ENCODE measurements at regions not wholly inside any gene's neighbourhood (a gene's known extent, or its start where the extent isn't known, plus 50 kb on each side); places are given as distances from the start of the nearest gene placed in this dataset.

DNA sequence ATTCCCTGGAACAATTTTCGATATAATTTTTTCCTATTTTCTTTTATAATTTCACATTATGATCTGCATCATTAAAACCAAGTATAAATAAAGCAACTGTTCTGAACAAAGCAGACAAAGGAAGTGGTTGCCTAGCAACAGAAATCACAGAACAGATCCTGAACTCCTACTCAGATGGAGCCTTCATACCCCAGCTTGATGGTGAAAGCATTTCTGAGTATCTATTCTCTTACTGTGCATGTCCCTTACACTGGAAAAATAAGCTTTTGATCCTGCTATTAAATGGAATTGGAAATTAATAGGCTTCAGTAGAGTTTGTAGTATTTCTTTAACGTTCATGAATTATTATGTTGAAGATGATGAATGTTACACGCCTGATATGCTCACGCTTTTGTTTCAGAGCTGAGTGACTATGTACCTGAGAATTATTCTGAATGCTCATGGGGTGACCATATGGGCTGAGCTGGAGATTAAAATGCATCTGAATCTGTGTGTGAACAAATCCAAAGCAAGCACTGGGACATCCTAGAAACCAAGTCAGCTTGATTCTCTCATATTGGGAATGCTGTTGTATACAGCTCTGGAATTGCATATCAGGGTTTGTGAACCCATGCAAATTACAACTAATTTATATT is 254.0 kb downstream of the KCNJ3 start:
- TF ChIP-seq CTCF (IDR thresholded peaks at IDR 0.05; ENCODE audit: low read depth, low read length) (no peak), EZH2phosphoT487 (IDR thresholded peaks at IDR 0.05; ENCODE audit: low read depth) (no peak)
